Neuron (in vitro differentiated cells): ENCODE measurements at regions not wholly inside any gene's neighbourhood (a gene's known extent, or its start where the extent isn't known, plus 50 kb on each side); places are given as distances from the start of the nearest gene placed in this dataset.

Source experiments
- H2AFZ ChIP-seq: one replicate; pipeline ENCODE4 v1.6.1; 2013; ENCODE audit warnings: low read depth, mild to moderate bottlenecking, inconsistent platforms, low read length, moderate library complexity
- H3K27me3 ChIP-seq: one replicate; pipeline ENCODE4 v1.6.1; 2013; ENCODE audit warnings: low read length; ENCODE audit not compliant: insufficient read depth
- H3K36me3 ChIP-seq: one replicate; pipeline ENCODE4 v1.6.1; 2013; ENCODE audit warnings: low read length; ENCODE audit not compliant: insufficient read depth
- H3K4me1 ChIP-seq: one replicate; pipeline ENCODE4 v1.6.1; 2013; ENCODE audit warnings: low read length; ENCODE audit not compliant: insufficient read depth
- H3K4me3 ChIP-seq: 2 replicates; pipeline ENCODE4 v1.5.1; 2013; ENCODE audit warnings: mild to moderate bottlenecking, low read length, moderate library complexity
- H3K9me3 ChIP-seq: one replicate; pipeline ENCODE4 v1.6.1; 2013; ENCODE audit warnings: low read length

DNA sequence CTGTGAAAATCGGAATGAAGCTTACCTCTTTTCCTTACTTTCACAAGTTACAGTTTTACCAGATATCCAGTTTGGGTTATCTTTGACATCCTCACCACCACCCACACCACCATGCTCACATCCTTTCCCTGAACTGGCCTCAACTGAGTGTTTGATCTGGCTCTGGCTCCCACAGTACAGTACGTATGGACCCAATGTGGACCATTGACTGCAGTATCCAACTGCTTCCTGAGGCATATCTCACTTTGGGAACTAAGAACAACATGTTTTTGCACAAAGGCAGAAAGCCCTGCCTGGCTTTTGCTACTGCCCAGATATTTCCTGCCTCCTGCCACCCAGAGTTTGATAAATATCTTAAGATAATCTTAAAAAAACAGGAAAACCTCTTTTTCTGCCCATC is 1232.0 kb upstream of the CDH18 start:
- Histone ChIP-seq H2AFZ (no peak overlapping the region), H3K9me3 (no peaks in the 10 kb centered on the region), H3K4me1 (no peaks in the 10 kb centered on the region), H3K4me3 (no peak overlapping the region), H3K36me3 (no peaks in the 10 kb centered on the region), H3K27me3 (no peaks in the 10 kb centered on the region)

DNA sequence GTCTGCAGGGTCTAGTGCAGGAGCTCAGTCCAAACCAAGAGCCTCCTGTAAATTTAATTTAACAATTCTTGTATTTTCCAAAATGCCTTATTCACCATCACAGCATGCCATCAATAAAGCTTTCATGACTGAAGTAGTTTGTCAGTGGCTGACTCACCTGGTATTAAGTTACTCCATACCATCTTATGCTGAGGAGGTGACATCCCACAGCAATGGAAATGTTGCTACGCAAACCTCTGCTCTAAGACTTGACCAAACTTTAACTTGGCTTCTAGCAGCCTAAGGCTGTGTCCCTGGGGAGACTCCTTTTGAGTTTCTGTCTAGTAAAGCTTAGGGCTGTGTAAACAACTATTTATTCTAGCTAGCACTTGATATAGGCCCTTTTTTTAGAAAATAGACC is 1231.3 kb upstream of the CDH18 start:
- no peak overlapping the region for H3K4me3 ChIP-seq
- no peak overlapping the region for H2AFZ ChIP-seq
- H3K4me1 ChIP-seq = no peaks in the 10 kb centered on the region
- no peaks in the 10 kb centered on the region for H3K9me3 ChIP-seq
- no peaks in the 10 kb centered on the region for H3K36me3 ChIP-seq
- H3K27me3 ChIP-seq = no peaks in the 10 kb centered on the region

DNA sequence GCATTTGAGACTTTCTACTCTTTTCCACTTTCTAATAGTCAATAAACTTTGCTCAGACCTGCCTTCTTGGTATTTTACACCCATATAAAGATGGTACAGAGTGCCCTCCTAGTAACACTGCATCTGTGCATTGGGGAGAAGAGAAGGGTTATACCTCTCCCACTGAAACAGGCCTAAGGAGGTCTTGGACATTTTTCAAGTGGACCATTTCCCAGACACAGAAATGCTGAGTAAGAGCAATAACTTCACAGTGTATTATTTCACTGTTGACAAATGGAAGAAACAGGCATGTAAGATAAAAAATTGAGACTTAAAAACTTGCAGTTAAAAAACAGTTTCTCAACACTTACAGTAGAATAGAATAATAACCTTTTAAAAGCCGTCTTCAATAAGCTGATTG is 1224.0 kb upstream of the CDH18 start:
- Histone ChIP-seq H2AFZ (no peak overlapping the region), H3K27me3 (no peaks in the 10 kb centered on the region), H3K4me3 (no peak overlapping the region), H3K9me3 (no peaks in the 10 kb centered on the region), H3K4me1 (no peaks in the 10 kb centered on the region), H3K36me3 (no peaks in the 10 kb centered on the region)

DNA sequence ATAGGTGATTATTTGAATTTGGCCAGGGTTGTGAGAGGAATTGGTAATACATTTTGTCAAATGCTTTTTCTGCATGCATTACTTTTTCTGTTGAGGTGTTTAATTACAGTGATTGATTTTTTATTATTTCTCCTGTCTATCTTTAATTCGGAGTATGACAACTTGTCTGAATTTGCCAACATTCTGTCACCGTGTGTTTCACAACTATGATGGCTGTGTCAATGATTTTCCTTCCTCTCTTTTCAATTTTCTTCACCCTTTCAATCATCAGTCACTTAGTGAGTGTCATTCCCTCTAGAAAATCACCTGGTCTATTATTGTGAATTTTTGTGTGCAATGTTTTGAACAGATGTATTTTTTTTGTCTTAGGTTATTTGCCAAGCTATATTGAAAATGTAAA is 1221.4 kb upstream of the CDH18 start:
- no peaks in the 10 kb centered on the region for H3K4me1 ChIP-seq
- no peak overlapping the region for H3K4me3 ChIP-seq
- H2AFZ ChIP-seq = no peak overlapping the region
- H3K27me3 ChIP-seq = no peaks in the 10 kb centered on the region
- H3K9me3 ChIP-seq = no peaks in the 10 kb centered on the region
- H3K36me3 ChIP-seq = no peaks in the 10 kb centered on the region

DNA sequence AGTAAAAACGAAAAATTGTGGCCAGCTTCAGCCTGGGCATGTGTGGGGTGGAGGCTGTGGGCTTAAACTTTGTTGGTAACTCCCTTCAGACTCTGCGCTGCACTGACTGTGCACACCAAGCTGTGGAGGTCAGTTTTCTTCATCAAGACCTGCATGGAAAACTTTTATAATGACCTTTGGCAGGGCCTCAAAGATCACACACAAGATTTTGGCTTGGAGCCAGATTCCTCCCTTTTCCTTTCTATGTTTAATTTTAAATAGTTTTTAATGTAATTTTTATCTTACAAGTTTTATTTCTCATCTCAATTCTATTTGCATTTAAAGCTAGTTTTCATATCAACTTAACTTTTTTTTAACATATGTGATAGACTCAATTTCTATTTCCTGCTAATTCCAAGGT is 1211.1 kb upstream of the CDH18 start:
- Histone ChIP-seq H3K4me1 (no peaks in the 10 kb centered on the region), H3K9me3 (no peaks in the 10 kb centered on the region), H3K4me3 (no peak overlapping the region), H2AFZ (no peak overlapping the region), H3K27me3 (no peaks in the 10 kb centered on the region), H3K36me3 (no peaks in the 10 kb centered on the region)

DNA sequence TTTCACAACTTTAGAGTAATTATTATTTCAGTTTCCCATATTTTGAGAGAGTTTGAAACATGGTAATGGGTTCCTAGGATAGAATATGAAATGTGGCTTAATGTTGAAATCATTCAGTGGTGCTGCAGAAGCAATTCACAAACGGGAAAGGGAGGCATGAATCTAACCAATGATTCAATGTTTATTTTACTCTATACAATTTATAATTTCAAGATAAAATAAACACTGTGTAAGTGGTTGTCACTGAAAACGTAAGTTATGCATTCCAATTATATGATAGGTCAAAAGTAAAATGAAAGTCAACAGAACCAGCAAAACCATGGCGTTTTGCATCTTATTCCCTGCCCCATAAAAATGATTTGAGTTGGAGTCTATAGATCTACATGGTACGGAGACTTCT is 1207.1 kb upstream of the CDH18 start:
- H3K9me3 ChIP-seq = no peaks in the 10 kb centered on the region
- H3K4me3 ChIP-seq = no peak overlapping the region
- H2AFZ ChIP-seq = no peak overlapping the region
- no peaks in the 10 kb centered on the region for H3K4me1 ChIP-seq
- H3K36me3 ChIP-seq = no peaks in the 10 kb centered on the region
- no peaks in the 10 kb centered on the region for H3K27me3 ChIP-seq

DNA sequence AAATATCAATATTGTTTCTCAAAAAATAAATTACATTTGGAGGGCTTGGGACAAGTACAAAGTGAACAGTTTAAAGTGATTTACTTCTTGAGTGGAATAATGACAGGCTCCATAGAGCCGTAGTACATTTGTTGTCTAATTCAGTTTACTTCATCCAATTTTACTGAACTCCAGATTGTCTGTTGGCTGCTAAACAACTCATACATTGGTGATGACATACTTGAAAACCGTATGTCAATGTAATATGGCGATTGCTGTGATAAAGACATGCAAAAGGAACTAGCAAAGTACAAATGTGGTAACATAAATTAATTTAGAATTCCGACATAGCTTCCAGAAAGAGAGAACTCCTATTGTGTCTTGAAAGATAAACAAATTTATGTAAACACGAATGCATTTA is 1197.5 kb upstream of the CDH18 start:
- no peaks in the 10 kb centered on the region for H3K27me3 ChIP-seq
- no peaks in the 10 kb centered on the region for H3K36me3 ChIP-seq
- H3K4me1 ChIP-seq = peaks cover 3% of the 10 kb centered on the region
- H2AFZ ChIP-seq = no peak overlapping the region
- H3K9me3 ChIP-seq = no peaks in the 10 kb centered on the region
- no peak overlapping the region for H3K4me3 ChIP-seq

DNA sequence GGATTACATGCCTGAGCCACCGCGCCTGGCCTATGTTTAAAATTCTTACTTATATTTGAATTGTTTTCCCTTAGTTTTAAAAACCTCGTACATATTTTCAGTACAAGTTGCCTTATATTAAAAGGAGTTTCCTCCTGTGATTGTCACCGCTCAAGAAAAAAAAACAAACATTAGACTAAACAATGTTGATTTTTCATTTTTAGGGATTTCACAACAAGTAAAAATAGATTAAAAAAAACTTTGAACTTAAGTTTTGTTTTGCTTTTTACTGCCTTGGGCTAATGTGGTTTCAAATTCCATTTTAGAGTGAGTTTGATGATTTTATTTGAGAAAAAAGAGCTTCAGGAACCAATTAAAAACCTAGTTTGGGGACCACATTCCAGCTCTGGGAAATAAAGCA is 1196.6 kb upstream of the CDH18 start:
- Histone ChIP-seq H3K36me3 (no peaks in the 10 kb centered on the region), H3K9me3 (no peaks in the 10 kb centered on the region), H2AFZ (no peak overlapping the region), H3K4me3 (no peak overlapping the region), H3K27me3 (no peaks in the 10 kb centered on the region), H3K4me1 (peaks cover 3% of the 10 kb centered on the region)

DNA sequence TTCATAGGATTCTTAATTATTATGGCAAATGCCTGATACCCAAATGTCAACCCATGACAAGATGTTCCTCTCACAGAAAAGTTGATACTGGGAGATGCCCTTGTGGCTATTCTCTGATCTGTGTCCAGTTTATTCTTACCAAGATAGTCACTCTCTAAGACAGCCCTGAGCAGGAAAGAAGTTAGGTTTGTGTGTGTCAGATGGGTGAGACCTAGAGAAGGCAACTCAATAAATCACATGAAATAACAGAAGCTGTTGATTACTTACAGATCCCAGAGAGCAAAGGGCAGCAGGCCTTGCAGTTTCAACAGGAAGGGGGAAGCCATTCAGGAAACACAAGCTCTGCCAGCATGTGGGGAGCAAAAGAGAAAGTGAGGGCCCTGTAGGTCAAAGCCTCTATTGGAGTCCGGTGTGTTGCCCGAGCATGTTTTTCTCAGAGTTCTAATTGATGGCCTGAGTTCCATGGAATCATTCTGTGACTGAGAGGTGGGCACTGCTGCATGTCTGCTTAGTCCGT is 1193.7 kb upstream of the CDH18 start:
- Histone ChIP-seq H3K9me3 (no peaks in the 10 kb centered on the region), H3K4me3 (no peak overlapping the region), H3K27me3 (no peaks in the 10 kb centered on the region)

DNA sequence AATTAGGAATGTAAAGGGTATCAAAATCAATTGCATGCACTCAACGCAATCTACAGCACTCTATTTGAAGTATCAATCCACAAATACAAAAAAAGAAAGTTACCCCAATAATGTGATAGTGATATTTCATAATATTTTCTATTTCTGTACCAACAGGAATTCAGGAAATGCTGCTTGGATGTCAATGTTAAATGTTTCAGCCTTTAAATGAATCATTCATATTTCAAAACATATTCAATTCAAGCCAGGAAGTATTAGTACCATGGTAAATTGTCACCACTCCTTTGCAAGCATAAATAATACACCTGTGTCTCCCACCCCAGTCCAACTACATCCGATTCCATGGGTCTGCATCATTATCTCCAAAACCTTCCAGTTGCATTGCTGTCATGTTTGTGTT is 1185.5 kb upstream of the CDH18 start:
- Histone ChIP-seq H3K36me3 (no peaks in the 10 kb centered on the region), H3K4me3 (no peak overlapping the region), H3K9me3 (no peaks in the 10 kb centered on the region), H2AFZ (no peak overlapping the region), H3K4me1 (no peaks in the 10 kb centered on the region), H3K27me3 (no peaks in the 10 kb centered on the region)

More for the DNA sequence above, 1193.7 kb upstream of the CDH18 start:
- H3K36me3 ChIP-seq = no peaks in the 10 kb centered on the region
- peaks cover 3% of the 10 kb centered on the region for H3K4me1 ChIP-seq
- no peak overlapping the region for H2AFZ ChIP-seq

DNA sequence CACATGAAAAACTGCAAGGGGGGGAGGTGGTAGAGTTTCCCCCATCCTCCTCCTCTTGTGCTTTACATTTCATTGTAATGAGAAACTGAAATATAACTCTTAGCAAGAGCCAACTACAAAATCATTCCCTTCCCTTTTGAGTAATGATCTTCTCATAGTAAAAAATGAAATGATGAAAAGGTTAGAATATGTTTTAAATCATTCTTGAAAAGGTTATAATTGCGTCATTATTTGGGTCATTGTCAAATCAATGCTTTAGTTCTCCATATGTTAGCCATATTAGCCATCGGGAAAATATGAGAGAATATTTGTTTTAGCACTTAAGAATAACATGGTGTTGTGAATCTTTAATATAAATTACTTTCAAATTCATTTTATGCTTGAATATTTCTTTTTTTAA is 1185.0 kb upstream of the CDH18 start:
- Histone ChIP-seq H3K27me3 (no peaks in the 10 kb centered on the region), H3K9me3 (no peaks in the 10 kb centered on the region), H3K36me3 (no peaks in the 10 kb centered on the region), H2AFZ (no peak overlapping the region), H3K4me1 (no peaks in the 10 kb centered on the region), H3K4me3 (no peak overlapping the region)

DNA sequence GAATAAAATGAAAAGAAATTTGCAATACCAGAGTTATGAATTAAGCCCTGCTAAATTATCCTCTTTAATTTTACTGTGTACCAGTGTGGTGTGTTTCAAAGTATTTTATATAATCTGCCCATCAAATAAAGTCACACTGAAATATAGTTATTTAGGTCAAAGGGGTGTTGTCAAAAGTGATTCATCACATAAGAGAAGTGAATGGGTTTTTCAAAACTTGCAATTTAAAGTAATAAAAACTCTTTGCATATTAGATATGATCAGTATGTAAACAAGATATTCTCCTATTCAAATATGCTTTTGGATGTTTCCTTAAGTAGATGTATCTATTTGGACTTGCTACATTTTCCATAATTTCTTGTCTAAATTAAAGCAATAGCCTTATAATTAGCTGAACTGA is 1183.0 kb upstream of the CDH18 start:
- Histone ChIP-seq H3K36me3 (no peaks in the 10 kb centered on the region), H2AFZ (no peak overlapping the region), H3K4me1 (no peaks in the 10 kb centered on the region), H3K4me3 (no peak overlapping the region), H3K27me3 (no peaks in the 10 kb centered on the region), H3K9me3 (no peaks in the 10 kb centered on the region)

DNA sequence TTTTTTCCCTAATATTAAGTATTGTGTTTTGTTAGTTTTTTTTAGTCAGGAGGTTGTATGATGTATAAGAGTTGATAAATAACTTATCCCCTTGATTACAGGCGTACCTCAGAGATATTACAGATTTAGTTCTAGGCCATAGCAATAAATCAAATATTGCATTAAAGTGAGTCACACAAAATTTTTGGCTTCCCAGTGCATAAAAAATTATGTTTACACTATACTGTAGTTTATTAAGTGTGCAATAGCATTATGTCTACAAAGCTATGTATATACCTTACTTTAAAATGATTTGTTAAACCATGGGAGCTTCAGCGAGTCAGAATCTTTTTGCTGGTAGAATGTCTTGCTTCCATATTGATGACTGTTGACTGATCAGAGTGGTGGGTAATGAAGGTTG is 1180.6 kb upstream of the CDH18 start:
- no peaks in the 10 kb centered on the region for H3K9me3 ChIP-seq
- H2AFZ ChIP-seq = no peak overlapping the region
- H3K36me3 ChIP-seq = no peaks in the 10 kb centered on the region
- no peaks in the 10 kb centered on the region for H3K4me1 ChIP-seq
- no peaks in the 10 kb centered on the region for H3K27me3 ChIP-seq
- H3K4me3 ChIP-seq = no peak overlapping the region

DNA sequence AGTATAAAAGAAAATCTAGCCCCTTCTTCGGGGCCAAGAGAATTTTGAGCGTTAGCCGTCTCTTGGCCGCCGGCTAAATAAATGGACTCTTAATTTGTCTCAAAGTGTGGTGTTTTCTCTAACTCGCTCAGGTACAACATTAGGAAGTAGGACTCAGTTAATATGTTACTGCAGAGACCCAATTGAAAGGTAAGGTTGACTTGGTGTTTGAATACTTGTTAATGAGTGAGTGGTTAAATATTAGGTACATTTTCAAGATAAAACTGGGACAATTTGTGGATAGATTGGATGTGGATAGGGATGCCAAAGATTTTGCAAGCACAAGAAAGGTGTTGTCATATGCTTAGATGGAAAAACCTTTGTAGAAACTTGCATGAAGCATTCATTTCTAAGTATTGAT is 1177.3 kb upstream of the CDH18 start:
- H3K36me3 ChIP-seq = no peaks in the 10 kb centered on the region
- H3K9me3 ChIP-seq = no peaks in the 10 kb centered on the region
- no peak overlapping the region for H3K4me3 ChIP-seq
- H3K27me3 ChIP-seq = no peaks in the 10 kb centered on the region
- no peaks in the 10 kb centered on the region for H3K4me1 ChIP-seq
- H2AFZ ChIP-seq = no peak overlapping the region
